Hematopoietic multipotent progenitor cell treated with erythropoietin and hydrocortisone succinate and interleukin-3 and kit ligand, for 4 days (in vitro differentiated cells): ENCODE measurements at regions not wholly inside any gene's neighbourhood (a gene's known extent, or its start where the extent isn't known, plus 50 kb on each side); places are given as distances from the start of the nearest gene placed in this dataset.
"Not testable (repeated sequence)": the region's sequence is repeated elsewhere in the genome, so short reads cannot be mapped to it uniquely, and the experiment has no call there.

ENCODE experiments used
- DNase-seq: peaks from one replicate; pipeline ENCODE4 v3.0.0-alpha.2; 2015

- DNase-seq, result no peak
These were observed 548.4 kb upstream of the BRINP3 start for GRCh38 chr1:191025896-191026642.

GRCh38 chr1:191026828-191027227 is 549.2 kb upstream of the BRINP3 start:
- no peak for DNase-seq

GRCh38 chr1:191034132-191034531 is 556.5 kb upstream of the BRINP3 start:
- DNase-seq, result no peak

- DNase-seq, result no peak
These were observed 565.4 kb upstream of the BRINP3 start for GRCh38 chr1:191043066-191043465.

GRCh38 chr1:191049781-191050180 is 572.1 kb upstream of the BRINP3 start:
- DNase-seq, result no peak

- no peak for DNase-seq
These were observed 575.2 kb upstream of the BRINP3 start for GRCh38 chr1:191052888-191053287.

- peak; percentile 18 for DNase-seq
These were observed 587.7 kb upstream of the BRINP3 start for GRCh38 chr1:191065346-191065745.

- DNase-seq, result peak; percentile 81
These were observed 588.1 kb upstream of the BRINP3 start for GRCh38 chr1:191065771-191066170.

GRCh38 chr1:191074881-191075280 is 597.2 kb upstream of the BRINP3 start:
- DNase-seq, result peak; percentile 82

GRCh38 chr1:191083090-191083489 is 605.4 kb upstream of the BRINP3 start:
- not testable (repeated sequence) for DNase-seq

GRCh38 chr1:191085121-191085520 is 607.5 kb upstream of the BRINP3 start:
- DNase-seq, result no peak

GRCh38 chr1:191086910-191087309 is 609.2 kb upstream of the BRINP3 start:
- DNase-seq, result no peak

- DNase-seq, result no peak
These were observed 618.7 kb upstream of the BRINP3 start for GRCh38 chr1:191096405-191096804.

- no peak for DNase-seq
These were observed 622.0 kb upstream of the BRINP3 start for GRCh38 chr1:191099696-191100095.

GRCh38 chr1:191101960-191102359 is 624.3 kb upstream of the BRINP3 start:
- DNase-seq, result no peak

- DNase-seq, result no peak
These were observed 648.3 kb upstream of the BRINP3 start for GRCh38 chr1:191125950-191126349.

GRCh38 chr1:191134796-191135195 is 657.1 kb upstream of the BRINP3 start:
- no peak for DNase-seq

- DNase-seq, result no peak
These were observed 662.4 kb upstream of the BRINP3 start for GRCh38 chr1:191140038-191140437.

- DNase-seq, result no peak
These were observed 665.1 kb upstream of the BRINP3 start for GRCh38 chr1:191142748-191143147.

GRCh38 chr1:191145834-191146233 is 668.2 kb upstream of the BRINP3 start:
- no peak for DNase-seq

GRCh38 chr1:191151321-191151807 is 673.7 kb upstream of the BRINP3 start:
- no peak for DNase-seq

- no peak for DNase-seq
These were observed 675.1 kb upstream of the BRINP3 start for GRCh38 chr1:191152776-191153175.

- DNase-seq, result no peak
These were observed 677.5 kb upstream of the BRINP3 start for GRCh38 chr1:191155178-191155577.

GRCh38 chr1:191160837-191161236 is 683.2 kb upstream of the BRINP3 start:
- no peak for DNase-seq

GRCh38 chr1:191162762-191163161 is 685.1 kb upstream of the BRINP3 start:
- no peak for DNase-seq
